GM12891 (cell line): ENCODE measurements at regions not wholly inside any gene's neighbourhood (a gene's known extent, or its start where the extent isn't known, plus 50 kb on each side); places are given as distances from the start of the nearest gene placed in this dataset.

Source experiments
- PAX5 ChIP-seq: IDR thresholded peaks from 2 replicates; pipeline ENCODE4 v1.6.1; 2011; ENCODE audit warnings: low read length, moderate library complexity, mild to moderate bottlenecking; ENCODE audit not compliant: insufficient read depth, severe bottlenecking
- POLR2A ChIP-seq: IDR thresholded peaks from 2 replicates; pipeline ENCODE4 v1.6.1; 2011; ENCODE audit warnings: low read depth, low read length, control low read depth
- POLR2AphosphoS5 ChIP-seq: IDR thresholded peaks from 2 replicates; pipeline ENCODE4 v1.6.1; 2011; ENCODE audit warnings: low read depth, low read length, control low read depth
- POU2F2 ChIP-seq: IDR thresholded peaks from 2 replicates; pipeline ENCODE4 v1.6.1; 2011; ENCODE audit warnings: low read depth, mild to moderate bottlenecking, control low read depth, low read length, moderate library complexity
- SPI1 ChIP-seq: IDR thresholded peaks from 2 replicates; pipeline ENCODE4 v1.6.1; 2011; ENCODE audit warnings: low read depth, low read length, control low read depth
- TAF1 ChIP-seq: IDR thresholded peaks from 2 replicates; pipeline ENCODE4 v1.6.1; 2011; ENCODE audit warnings: low read depth, low read length, control low read depth

- TF ChIP-seq POLR2A (no peak), POLR2AphosphoS5 (no peak), TAF1 (no peak), PAX5 (no peak), SPI1 (no peak), POU2F2 (no peak)
Measured at GRCh38 chr6:22017272-22017671, 279.6 kb downstream of the PRL start.
